Mucosa of descending colon (tissue), 3 donors: ENCODE measurements at regions not wholly inside any gene's neighbourhood (a gene's known extent, or its start where the extent isn't known, plus 50 kb on each side); places are given as distances from the start of the nearest gene placed in this dataset.

Experiments used
- ATAC-seq: fragments of 200-7000 bp; cut with Tn5 transposase; one replicate; pipeline ENCODE4 v1.9.1; 2020; ENCODE audit warnings: mild to moderate bottlenecking, moderate library complexity
- DNase-seq, 3 donors: peaks; one replicate each; pipeline ENCODE4 v3.0.0-alpha.2; 2020
- H3K36me3 ChIP-seq: fragments of 200-600 bp; one replicate; pipeline ENCODE4 v1.8.0; 2021; ENCODE audit warnings: low read depth, mild to moderate bottlenecking
- H3K4me1 ChIP-seq: fragments of 200-600 bp; one replicate; pipeline ENCODE4 v1.8.0; 2021; ENCODE audit warnings: low read depth, mild to moderate bottlenecking
- H3K4me3 ChIP-seq: fragments of 200-600 bp; one replicate; pipeline ENCODE4 v1.8.0; 2021; ENCODE audit warnings: mild to moderate bottlenecking
- H3K9me3 ChIP-seq: fragments of 200-600 bp; one replicate; pipeline ENCODE4 v1.8.0; 2021; ENCODE audit warnings: mild to moderate bottlenecking
- CTCF ChIP-seq: fragments of 200-600 bp; IDR thresholded peaks from one replicate; pipeline ENCODE4 v1.8.0; 2022; ENCODE audit warnings: antibody characterized with exemption, mild to moderate bottlenecking
- intact Hi-C, 2 donors: fragments of 100-400 bp; cut with DNase I in 1 of 2; cut with micrococcal nuclease in 1 of 2; formaldehyde crosslinking; loops; one replicate each; pipeline versions ENCODE4 v1.11.0 to v1.11.1; 2022; cut with DNase I, micrococcal nuclease
- donor health status: DM: no; HTN: no; CAD: no; lungs with moderate emphysema.
- donor health status: DM: no; HTN: no; CAD: no.
- donor health status: DM: no; HTN: yes; CAD: no.

DNA sequence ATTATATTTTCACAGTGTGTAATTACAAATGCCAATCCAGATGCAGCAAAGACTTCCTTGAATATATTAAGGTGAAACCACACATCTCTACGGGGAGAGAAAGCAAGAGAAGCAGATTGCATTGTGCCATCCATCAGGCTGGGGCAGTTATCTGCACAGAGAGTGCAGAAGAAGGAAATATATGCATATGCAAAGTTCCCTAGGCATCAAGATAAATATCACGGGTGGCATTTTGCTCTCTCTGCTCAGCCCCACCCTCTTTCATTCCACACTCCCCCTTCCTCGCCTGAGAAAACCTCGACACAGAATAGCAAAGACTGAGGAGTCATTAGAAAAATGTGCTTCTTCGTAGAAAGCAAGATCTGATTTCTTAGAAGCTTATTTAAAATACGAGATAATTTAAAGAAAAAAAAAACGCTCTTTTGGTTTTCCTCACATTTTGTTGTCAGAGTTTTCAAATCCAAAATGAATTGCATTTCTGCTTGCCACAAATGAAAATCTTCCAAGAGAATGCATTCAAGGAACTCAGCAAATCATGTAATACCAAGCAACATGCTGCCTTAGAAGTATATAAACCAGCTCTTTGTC, 283.2 kb upstream of the LMCD1 start:
- TF ChIP-seq CTCF, result no peak
- DNase-seq (no peak), ATAC-seq (no peak)
- intact Hi-C loops, result no loop called here
- Histone ChIP-seq H3K4me1 (no peaks in the 10 kb centered on the region), H3K4me3 (no peak overlapping the region), H3K36me3 (no peaks in the 10 kb centered on the region), H3K9me3 (no peaks in the 10 kb centered on the region)

GRCh38 chr3:8220291-8220690, 281.3 kb upstream of the LMCD1 start:
- no peak for ATAC-seq
- intact Hi-C loops, result no loop called here

DNA sequence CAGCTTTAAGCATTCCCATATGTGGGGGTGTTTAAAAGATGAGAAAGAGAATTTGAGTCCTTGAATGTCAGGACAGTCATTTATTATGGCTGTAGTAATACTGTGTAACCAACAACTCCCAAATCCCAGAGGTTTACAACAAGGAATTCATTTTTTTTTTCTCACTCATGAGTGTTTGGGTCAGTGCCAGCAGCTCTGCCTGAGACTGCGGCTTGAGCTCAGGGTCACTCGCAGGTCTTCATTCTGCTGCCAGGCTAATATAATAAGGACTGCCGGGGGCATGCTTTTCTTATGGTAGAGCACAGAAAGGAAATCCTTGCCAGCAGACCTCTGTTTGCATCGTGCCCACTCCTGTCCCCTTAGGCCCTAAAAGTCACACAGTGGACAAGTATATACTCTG, 277.9 kb upstream of the LMCD1 start:
- intact Hi-C loops, result no loop called here
- DNase-seq, result no peak
- H3K9me3 ChIP-seq, result no peaks in the 10 kb centered on the region
- no peaks in the 10 kb centered on the region for H3K4me1 ChIP-seq
- no peaks in the 10 kb centered on the region for H3K36me3 ChIP-seq
- TF ChIP-seq CTCF, result no peak
- H3K4me3 ChIP-seq, result no peak overlapping the region
- no peak for ATAC-seq

More at GRCh38 chr3:8220291-8220690, 281.3 kb upstream of the LMCD1 start:
- no peaks in the 10 kb centered on the region for H3K4me1 ChIP-seq
- no peak for TF ChIP-seq CTCF
- H3K4me3 ChIP-seq, result no peak overlapping the region
- no peaks in the 10 kb centered on the region for H3K9me3 ChIP-seq
- no peaks in the 10 kb centered on the region for H3K36me3 ChIP-seq
- no peak for DNase-seq

GRCh38 chr3:8224941-8225340, 276.7 kb upstream of the LMCD1 start:
- intact Hi-C loops, result no loop called here
- Histone ChIP-seq H3K36me3 (no peaks in the 10 kb centered on the region), H3K4me3 (no peak overlapping the region), H3K4me1 (no peaks in the 10 kb centered on the region), H3K9me3 (no peaks in the 10 kb centered on the region)
- ATAC-seq (no peak), DNase-seq (no peak)
- no peak for TF ChIP-seq CTCF

DNA sequence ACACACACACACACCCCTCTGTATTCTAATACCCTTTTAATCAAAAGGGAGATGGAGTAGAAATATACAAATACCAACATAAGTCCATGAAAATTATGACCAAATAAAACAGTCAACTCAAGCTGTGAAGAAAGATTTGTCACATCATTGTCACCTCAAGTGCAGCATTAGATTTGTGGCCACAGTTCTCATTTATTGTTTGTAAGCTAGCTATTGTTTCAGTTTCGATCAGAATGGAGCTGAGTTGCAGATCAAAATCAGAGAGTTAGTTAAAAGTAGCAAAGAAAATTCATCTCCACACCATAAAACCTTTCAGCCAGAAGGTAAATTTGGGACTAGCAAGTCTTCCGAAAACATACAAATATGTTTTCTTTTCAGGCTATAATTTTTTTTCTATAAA, 267.7 kb upstream of the LMCD1 start:
- H3K4me1 ChIP-seq, result no peaks in the 10 kb centered on the region
- no peaks in the 10 kb centered on the region for H3K36me3 ChIP-seq
- no peaks in the 10 kb centered on the region for H3K9me3 ChIP-seq
- intact Hi-C loops, result no loop called here
- DNase-seq, result no peak
- no peak for ATAC-seq
- H3K4me3 ChIP-seq, result no peak overlapping the region
- no peak for TF ChIP-seq CTCF

DNA sequence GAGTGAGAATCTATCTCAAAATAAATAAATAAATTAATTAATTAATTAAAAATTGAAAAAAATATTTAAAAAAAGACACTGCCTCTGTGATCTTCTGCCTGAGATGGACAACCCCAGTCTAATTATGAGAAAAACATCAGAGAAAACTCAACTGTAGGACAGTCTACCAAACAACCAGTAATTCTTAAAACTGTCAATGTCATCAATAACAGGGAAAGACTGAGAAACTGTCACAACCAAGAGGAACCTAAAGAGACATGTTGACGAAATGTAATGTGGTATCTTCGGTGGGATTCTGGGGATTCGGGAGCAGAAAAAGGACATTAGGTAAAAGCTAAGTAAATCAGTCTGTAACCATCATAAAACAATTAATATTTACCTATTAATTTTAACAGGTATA, 265.4 kb upstream of the LMCD1 start:
- ATAC-seq (no peak), DNase-seq (no peak)
- intact Hi-C loops, result no loop called here
- Histone ChIP-seq H3K4me1 (no peaks in the 10 kb centered on the region), H3K4me3 (no peak overlapping the region), H3K36me3 (no peaks in the 10 kb centered on the region), H3K9me3 (no peaks in the 10 kb centered on the region)
- no peak for TF ChIP-seq CTCF
